ENCODE measurements at regions not wholly inside any gene's neighbourhood (a gene's known extent, or its start where the extent isn't known, plus 50 kb on each side); places are given as distances from the start of the nearest gene placed in this dataset.

DNA sequence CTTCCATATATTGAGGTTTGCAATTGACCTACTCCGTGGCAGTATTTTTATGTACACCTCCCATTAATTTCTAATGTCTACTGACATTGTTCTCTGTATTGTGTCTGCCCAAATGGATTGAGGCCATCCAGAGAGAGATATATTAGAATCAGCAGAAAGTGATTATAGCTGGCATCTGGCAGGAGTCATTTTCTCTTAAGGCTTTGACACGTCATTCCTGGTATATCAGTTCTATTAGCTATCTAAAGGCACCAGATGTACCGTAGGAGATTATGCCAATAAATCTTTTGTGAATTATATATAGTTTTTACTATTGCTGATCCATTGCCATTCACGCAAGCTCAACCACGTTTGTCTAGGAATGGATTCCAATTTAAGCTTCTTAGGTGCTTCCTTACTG is 1026.4 kb upstream of the IGFBP7 start:
- no peak for TF ChIP-seq CTCF (conservative IDR thresholded peaks at IDR 0.05; ENCODE audit: low read depth, low read length)
- TF ChIP-seq EZH2 (IDR thresholded peaks at IDR 0.05; ENCODE audit: low read length, unreplicated experiment): no peak

Measured in PC-3 (cell line).